ENCODE measurements at regions not wholly inside any gene's neighbourhood (a gene's known extent, or its start where the extent isn't known, plus 50 kb on each side); places are given as distances from the start of the nearest gene placed in this dataset.

DNA sequence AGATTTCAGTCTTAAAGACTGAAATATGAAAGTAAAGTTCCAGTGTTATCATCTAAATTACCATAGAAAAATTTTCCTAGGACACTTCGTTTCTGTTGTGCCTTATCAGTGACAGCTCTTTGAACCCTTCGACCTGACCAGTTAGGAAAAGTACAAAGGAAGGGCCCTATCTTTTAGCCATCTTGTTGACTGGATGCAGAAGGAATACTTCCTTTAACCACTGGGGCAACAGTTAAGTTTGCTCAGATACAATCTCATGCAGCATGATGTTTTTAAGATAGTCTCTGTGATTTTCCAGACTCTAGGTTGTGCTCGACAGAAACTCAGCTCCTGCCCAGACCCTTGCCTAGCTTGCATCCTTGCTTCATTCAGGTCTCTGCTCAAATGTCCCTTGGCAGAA is 210.5 kb upstream of the RPS6KA3 start:
- DNase-seq (ENCODE audit: low read depth in 2 of 2): no peak

DNA sequence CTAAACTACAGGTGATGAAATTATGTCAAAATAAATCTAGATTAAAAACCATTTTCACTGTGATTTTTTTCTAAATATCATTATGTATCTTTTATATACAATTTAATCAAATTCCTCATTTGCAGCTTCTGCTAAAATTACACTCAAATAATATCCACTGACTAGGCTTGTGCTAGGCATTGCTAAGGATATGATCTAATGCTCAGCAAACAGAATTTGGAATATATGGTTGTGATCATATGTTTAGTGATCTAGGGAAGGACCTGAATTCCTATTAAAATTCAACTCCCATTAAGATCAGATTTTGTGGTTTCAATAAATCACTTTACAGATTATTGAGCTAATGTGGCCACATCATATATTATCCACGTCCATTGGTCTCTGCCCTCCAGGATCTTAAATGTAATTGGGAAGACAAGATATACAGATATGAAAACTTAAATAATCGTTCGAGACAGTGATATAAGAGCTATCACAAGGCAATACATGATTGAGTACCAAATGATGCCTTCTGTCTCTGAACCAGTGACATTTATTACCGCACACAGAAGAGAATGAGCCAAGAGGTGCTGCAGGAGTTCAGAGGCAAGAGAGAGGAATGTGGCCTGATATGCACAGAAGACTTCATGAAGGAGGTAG is 206.0 kb upstream of the RPS6KA3 start:
- no peak for DNase-seq (ENCODE audit: low read depth in 2 of 2)

DNA sequence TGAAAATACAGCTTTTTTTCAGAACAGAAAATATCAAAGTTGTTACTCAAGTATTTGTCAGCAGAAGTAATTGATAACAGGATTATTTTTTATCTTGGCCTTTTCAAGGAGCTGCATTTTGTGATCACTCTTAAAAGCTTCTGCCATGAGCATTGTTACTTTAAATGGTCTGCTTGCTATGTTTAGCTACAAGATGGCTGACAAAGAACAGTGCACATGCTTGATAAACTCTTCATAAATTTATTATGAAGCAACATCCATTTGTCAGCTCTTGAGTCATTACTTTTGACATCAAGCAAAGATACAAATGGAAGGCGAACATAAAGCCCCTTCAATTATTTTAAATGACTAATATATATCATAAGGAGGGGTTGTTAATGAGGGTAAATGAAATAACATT is 205.4 kb upstream of the RPS6KA3 start:
- no peak for DNase-seq (ENCODE audit: low read depth in 2 of 2)

DNA sequence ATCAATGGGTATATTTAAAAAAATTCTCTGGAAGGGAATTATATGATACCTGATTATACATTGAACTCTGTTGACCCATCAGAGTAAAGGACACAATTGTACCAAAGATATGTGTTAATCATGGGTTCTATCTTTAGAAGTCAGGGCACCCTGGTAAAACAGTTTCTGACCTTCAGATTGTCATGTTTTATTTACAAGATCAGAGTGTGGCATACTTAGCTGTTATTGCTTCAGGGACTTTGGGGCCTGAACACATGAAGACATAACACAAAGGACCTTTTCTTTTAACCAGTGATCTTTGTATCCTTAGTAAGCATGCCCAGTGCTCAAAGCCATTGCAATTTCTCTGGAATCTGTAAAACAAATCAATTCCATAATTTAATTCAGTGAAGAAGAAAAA is 204.8 kb upstream of the RPS6KA3 start:
- no peak for DNase-seq (ENCODE audit: low read depth in 2 of 2)

DNA sequence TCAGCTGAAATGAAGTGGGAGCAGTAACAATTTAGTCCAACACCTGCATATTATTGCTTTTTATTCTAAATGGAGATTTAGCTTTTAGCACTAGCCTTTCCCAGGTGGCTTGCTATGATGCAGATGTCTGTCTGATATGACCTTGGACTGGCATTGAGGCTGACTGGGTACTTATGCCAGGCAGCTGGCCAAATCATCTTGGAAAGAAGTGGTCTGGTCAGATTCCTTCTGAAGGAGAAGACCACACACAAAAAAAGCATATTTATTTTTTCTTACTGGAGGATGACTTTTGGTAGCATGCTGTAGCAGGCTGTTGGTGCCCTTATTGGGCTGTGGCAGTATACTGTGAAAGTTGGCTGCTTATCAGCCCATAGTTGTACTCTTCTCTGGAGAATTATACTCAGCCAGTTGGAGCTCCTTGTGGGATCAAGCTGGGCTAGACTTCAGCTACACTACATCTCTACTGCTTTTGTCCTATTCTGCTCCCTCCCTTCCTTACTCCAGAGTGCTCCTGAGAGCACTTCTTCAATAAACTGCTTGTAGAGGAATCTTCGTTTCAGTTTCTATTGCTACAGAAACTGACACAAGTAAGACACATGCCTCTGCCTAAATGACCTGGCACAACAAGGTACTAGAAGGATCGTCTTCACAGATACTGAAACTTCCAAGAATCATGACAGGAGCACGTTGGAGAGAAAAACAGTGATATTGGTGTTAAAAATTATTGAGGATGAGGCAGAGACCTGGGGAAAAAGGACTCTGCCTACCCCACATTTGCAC is 196.8 kb upstream of the RPS6KA3 start:
- DNase-seq (ENCODE audit: low read depth in 2 of 2): no peak

DNA sequence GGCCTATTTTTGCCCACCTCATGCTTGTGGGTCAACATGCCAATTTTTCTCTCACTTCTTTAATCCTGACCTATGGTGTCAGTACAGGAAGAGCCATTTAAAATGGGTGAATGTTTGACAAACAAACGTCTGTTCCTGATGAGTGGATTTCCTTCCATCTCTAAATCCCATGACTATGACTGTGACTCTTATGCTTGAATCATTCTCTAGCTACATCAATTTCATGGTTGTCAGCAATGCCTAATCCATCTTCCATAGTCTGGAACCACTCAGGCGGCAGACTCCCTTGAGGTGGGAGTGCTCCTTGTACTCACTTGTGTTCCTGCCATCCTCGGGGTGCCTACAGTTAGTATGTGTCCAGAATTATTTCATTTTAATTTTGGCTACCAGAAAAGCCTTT is 194.9 kb upstream of the RPS6KA3 start:
- no peak for DNase-seq (ENCODE audit: low read depth in 2 of 2)

DNA sequence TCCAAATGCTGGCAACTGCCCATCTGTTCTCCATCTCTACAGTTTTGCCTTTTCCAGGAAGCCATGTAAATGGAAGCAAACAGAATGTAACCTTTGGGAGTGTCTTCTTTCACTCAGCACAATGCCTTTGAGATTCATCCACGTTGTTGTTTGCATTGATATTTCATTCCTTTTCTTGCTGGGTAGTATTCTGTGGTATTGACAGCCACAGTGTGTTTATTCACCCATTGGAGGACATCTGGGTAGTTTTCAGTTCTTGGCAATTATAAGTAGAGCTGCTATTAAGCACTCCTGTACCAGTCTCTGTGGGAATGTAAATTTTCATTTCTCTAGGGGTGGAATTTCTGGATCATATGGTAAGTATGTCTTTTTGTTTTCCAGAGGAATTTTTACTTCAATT is 194.3 kb upstream of the RPS6KA3 start:
- DNase-seq (ENCODE audit: low read depth in 2 of 2): no peak

DNA sequence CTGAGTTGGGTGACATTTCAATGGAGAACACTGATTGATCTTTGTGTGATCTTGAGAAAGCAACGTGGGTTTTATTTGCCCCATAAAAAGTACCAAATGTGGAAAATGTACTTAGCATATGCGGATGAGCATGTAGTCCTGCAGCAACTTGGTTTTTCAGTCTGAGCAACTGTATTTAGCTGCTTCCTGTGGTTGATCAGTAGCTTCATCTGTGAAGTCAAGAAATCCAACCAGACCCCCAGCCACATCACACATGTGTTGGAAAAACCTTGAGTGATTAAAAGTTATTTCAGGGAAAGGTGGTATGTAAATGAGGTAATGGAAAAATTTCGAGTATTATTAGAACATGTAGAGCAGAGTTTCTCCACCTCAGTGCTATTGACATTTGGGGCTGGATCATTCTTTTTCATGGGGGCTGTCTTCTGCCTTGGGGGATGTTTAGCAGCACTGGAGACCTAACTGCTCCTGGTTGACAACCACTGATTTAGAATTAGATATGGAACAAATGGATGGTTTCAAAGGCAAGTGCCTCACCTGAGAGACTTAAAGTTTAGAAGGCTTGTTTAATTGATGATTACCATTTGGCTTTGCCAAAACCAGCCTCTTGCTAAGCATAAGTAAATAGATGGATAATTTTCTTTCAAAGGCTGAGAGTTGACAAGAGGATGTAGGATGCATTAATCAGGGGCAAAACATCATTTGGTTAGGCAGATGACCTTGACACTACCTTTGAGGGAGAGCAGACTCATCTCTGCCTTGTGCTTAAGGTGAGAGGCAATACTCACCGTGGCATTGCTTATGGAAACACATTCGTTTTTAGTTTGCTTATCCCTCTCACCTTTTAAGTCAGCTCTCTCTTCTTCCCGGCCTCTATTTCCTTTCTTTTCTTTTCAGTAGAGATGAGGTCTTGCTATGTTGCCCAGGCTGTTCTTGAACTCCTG is 193.0 kb upstream of the RPS6KA3 start:
- no peak for DNase-seq (ENCODE audit: low read depth in 2 of 2)

DNA sequence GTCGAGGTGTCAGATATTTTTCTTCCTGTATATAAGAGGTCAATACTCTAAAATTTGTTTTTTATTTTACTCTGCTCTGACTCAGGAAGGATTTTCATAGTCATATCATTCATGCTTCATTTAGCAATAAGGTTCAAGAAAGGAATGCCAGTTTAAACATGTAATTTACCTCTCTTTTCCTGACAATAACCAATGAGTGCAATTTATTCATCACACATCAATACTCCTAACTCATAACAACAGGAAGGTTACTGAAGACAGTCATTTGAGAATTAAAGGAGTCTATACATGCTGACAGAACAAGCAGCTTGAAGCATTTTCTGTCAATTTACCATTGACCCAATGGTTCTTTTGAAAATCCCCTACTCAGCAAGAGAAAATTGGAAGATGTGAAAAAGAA is 190.3 kb upstream of the RPS6KA3 start:
- DNase-seq (ENCODE audit: low read depth in 2 of 2): no peak

DNA sequence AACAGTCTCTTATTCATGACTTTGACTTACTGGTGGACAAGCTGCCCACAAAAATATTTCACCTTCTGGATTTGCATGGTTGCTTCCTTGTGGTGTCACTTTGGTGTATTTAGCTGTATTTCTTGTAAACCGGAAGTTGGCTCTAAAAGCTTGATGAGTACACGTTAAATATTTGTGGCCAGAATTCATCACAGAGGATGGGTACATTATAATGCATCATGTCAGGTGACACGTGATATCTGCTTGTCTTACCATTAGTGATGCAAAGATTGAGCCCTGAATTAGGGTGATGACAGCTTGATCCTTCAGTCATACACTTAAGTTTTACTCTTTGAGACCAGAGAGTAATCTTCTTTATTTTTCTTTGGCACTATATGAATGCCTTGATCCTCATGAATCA is 188.3 kb upstream of the RPS6KA3 start:
- DNase-seq (ENCODE audit: low read depth in 2 of 2): no peak

DNA sequence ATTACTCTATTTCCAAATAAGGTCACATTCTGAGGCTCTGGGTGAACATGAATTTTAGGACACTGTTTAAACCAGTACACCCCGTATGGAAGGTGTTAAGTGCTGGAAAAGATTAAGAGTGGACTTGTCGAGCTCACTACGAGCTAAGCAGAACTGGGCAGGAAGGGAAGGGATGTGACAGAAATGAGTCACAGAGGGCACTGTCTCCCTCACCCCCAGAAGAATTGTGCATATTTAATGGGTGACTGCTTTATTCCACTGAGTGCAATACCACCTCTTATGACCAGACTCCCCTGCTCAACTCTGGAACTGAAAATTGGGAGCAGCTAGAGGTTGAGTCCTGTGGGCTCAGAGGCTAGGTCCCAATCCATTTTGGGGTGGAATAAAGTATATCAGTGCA is 187.4 kb upstream of the RPS6KA3 start:
- no peak for DNase-seq (ENCODE audit: low read depth in 2 of 2)

DNA sequence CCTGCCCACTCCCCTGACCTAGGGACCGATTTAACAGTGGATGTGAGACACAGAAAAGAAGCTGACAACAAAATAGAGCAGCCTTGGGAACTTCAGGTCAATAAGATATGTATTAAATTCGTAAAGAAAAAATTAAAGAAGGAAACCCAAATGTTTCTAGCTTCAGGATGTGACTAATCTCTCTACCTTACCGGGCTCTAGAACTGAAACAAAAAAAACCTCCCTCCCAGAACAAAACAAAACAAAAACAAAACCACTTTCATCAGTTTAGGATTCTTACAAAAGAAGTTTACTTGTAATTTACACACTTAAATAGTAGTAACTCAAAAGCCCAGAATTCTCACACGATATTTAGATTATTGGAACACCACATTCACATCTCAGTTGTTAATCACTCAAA is 185.8 kb upstream of the RPS6KA3 start:
- no peak for DNase-seq (ENCODE audit: low read depth in 2 of 2)

DNA sequence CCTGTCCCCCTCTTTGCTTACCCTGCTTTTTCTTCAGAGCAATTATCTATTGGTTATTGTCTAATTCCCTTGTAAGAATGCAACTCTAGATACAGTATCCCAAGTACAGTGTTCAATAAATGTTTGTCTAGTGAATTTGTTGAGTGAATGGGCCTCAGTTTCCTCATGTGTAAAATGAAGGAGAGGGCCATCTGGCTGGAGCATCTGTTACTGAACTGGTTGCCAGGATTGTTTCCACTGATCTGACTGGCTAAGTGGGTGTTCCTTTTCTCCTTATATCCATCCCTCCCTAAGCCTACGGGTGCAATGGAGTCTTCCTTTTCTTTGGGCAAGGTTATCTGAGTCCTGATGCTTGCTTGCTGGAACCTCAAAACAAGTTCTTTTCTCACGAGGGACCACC is 185.2 kb upstream of the RPS6KA3 start:
- no peak for DNase-seq (ENCODE audit: low read depth in 2 of 2)

DNA sequence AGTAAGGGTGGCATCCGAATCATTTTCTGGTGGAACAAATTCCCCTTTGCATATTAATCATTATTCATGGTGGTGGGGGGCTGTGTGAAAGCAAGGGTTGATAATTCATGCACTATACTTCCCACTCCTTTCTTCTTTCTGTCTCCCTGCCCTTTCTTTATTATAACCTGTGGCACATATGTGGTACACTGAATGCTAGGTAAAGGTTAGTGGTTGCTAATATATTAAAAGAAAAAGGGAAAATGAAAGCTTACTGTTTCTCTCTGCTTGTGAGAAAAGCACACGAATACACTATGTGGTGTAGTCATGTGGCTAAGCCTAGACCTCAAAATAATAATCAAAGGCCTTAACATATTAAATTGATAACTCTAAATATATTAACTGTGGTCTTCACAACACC is 178.4 kb upstream of the RPS6KA3 start:
- DNase-seq (ENCODE audit: low read depth in 2 of 2): no peak

DNA sequence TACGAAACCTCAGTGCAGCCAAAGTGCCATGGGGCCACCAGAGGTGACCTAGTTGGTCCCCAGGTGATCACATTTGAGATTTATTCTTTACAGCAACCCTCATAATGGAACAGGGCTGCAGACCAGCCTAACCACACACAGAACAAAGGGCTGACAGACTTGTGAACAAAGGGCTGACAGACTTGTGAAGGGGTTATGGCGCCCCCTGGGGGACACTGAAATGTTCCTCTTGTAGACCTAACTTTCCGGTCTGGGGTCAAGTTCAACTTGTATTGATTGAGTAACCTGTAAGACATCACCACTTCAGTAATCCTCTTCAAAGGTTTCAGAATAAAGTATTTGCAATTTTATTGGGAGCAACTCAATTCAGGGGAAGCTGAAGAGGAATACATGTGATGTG is 175.9 kb upstream of the RPS6KA3 start:
- DNase-seq (ENCODE audit: low read depth in 2 of 2): peak; percentile 65 to 74

DNA sequence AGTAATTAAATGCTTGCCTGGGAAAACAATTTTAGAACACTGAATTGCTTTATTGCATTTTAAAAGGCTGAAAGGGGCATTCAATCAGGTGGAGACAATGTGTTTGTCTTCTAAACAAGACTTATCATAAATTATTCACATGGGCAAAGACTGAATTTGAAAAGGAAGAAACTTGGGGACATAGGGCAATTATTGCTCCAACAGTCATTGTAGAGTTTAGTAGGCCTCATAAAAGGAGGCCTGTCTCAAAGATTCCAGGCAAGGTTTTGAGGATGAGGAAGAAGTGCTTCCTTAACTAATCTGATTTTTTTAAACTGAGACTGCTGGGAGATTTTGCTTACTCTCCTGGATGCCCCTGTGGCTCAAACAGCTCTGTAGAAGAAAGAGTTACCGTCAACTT is 174.4 kb upstream of the RPS6KA3 start:
- DNase-seq (ENCODE audit: low read depth in 2 of 2): no peak

DNA sequence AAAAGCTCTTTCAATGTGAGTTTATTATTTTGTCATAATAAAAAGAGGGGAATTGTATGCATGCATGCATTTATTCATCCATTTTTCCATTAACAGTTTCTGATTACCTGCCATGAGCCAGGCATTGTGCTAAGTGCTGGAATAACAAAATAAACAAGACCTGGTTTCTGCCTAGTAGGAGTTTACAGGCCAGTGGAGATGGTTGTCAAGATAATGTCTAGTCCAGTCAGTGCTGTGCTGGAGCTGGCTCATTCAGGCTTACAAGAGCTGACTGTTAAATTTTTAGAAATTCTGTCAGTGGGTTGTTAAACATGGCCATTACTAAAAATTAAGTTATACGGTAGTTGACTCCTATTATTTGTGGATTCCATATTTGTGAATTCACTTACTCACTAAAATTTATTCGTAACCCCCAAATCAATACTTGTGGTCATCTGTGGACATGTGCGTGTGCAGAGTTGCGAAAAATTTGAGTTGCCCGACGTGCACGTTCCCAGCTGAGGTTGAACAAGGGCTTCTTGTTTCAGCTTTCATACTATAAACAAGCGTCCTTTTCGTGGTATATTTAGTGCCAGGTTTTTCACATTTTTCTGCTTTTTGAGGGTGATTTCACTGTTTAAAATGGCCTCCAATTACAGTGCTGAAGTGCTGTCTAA is 172.3 kb upstream of the RPS6KA3 start:
- DNase-seq (ENCODE audit: low read depth in 2 of 2): no peak

DNA sequence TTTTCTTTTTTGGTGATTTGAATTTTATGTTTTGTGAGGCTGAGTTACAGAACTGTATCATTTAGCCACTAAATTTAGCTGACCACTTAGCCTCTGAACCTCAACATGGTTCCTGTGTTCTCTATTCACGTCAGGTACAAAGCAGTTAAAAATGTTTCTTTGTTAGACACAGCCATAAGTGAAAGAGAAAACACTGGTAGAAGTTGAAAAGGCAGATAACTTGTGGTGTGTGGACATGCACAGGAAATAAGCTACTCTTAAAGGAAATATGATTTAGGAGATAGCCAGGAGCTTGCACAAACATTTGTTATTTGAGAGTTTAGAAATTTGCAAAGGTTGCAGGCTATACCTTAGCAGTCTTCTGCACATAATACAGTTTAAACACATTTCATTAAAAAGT is 171.0 kb upstream of the RPS6KA3 start:
- no peak for DNase-seq (ENCODE audit: low read depth in 2 of 2)

DNA sequence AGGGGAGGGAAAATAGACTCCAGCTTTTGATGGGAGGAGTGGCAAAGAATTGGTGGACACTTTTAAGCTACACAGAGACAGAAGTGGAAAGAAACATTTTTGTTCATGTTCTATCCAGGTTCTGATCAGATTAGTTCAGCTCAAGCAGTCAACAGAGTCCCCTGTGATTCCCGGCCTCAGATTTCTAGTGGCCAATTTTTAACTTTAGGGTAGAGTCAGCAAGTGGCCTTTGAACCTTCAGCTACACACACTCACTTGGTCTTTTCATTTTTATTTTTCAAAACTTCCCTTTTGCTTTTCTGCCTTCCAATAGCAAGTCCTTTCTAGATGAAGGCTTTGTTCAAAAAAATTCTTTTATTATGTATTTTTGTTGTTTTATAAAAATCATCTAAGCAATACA is 169.2 kb upstream of the RPS6KA3 start:
- no peak for DNase-seq (ENCODE audit: low read depth in 2 of 2)

DNA sequence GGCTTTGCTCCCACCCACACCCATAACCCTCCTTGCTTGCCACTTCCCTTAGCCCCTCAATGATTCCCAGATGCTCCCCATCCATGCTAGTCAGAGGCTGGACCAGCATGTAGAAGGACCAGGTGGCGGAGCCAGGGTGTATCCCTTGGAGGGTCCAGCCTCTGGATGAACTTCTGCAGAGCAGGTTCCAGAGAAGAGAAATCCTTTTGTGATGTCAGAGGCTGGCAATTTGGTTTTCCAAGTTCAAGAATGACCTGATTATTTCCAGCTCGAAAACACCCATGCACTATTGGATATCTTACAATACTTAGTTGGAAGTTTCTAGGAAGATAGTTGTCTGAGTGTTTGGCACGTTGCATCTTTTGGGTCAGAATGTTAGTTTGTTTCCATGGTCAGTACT is 168.3 kb upstream of the RPS6KA3 start:
- DNase-seq (ENCODE audit: low read depth in 2 of 2): no peak

DNA sequence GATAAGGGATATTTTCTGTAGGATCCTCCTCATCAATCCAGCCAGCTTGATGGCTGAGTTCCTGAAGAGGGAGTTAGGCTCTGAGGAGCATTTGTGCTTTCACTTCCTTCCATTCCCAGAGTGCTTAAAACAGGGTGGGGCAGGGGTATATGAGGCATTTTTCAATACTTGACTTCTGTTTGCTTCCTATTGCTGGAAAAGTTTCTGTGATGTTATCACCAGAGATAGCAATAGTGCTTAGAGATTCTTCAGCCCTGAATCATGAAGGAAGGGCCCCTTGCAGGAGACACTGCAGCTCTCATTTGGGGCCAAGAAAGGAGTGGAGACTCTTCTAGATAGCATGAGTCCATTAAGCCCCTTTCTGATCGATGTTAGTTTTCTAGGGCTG is 166.7 kb upstream of the RPS6KA3 start:
- no peak for DNase-seq (ENCODE audit: low read depth in 2 of 2)

DNA sequence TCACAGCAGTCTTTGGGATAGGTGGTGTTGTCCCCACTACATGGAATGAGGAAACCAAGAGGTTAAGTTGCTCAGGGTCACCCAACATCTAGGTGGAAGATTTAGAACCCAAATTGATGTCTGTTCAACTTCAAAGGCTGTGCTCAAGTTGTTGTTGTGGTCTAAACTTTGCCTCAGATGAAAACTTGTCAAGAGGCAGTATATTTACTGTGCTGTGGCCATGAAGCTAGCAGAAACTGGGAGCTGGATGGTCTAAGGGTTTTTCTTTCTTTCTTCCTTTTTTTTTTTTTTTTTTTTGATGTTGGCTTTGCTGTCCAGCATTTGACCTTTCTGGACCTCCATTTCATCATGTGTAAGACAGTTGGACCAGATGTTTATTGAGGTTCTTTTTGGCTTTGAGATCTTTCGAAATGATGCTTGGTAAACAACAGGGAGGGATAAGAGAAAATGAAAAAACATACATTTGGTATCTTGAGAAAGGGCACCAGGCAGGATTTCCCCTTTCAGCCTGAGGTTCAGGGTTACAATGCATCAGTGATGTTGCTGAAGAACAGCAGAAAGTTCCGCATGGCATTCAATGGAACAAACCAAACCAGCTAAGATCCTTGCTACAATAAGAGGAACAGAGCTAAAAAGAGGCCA is 166.2 kb upstream of the RPS6KA3 start:
- DNase-seq (ENCODE audit: low read depth in 2 of 2): no peak

All from stimulated activated CD4-positive, alpha-beta T cell treated with anti-CD3 and anti-CD28 coated beads, Interleukin-1b, Interleukin-23, amount 100 ng/mL, for 1 hour (primary cell).